Immature natural killer cell (primary cell): ENCODE measurements at regions not wholly inside any gene's neighbourhood (a gene's known extent, or its start where the extent isn't known, plus 50 kb on each side); places are given as distances from the start of the nearest gene placed in this dataset.

Experiments
- DNase-seq, 3 donors: peaks; one replicate each; pipeline ENCODE4 v3.0.0; 2022; ENCODE audit warnings: mixed read lengths in 1 of 3
- H3K27ac Mint-ChIP-seq, 6 donors: one replicate each; pipeline ENCODE4 v1.8.0; 2020; ENCODE audit warnings: mixed read lengths in 6 of 6, mild to moderate bottlenecking in 5 of 6, inconsistent platforms in 4 of 6, moderate library complexity in 3 of 6
- H3K27me3 Mint-ChIP-seq, 3 donors: one replicate each; pipeline ENCODE4 v1.8.0; 2020 to 2021; ENCODE audit warnings: low read depth in 3 of 3, mild to moderate bottlenecking in 3 of 3, mixed read lengths in 3 of 3, moderate library complexity in 3 of 3, inconsistent platforms in 1 of 3
- H3K36me3 Mint-ChIP-seq, 3 donors: one replicate each; pipeline ENCODE4 v1.8.0; 2020; ENCODE audit warnings: mixed read lengths in 3 of 3, inconsistent platforms in 2 of 3, mild to moderate bottlenecking in 2 of 3
- H3K4me1 Mint-ChIP-seq, 2 donors: one replicate each; pipeline ENCODE4 v1.8.0; 2020; ENCODE audit warnings: inconsistent platforms in 2 of 2, mild to moderate bottlenecking in 2 of 2, mixed read lengths in 2 of 2, moderate library complexity in 1 of 2
- H3K4me3 Mint-ChIP-seq, 5 donors: one replicate each; pipeline ENCODE4 v1.8.0; 2020; ENCODE audit warnings: mild to moderate bottlenecking in 5 of 5, mixed read lengths in 5 of 5, inconsistent platforms in 3 of 5, moderate library complexity in 3 of 5
- H3K9me3 Mint-ChIP-seq, 6 donors: one replicate each; pipeline ENCODE4 v1.8.0; 2020; ENCODE audit warnings: mild to moderate bottlenecking in 6 of 6, mixed read lengths in 6 of 6, inconsistent platforms in 4 of 6, moderate library complexity in 3 of 6

GRCh38 chr2:78486565-78486964 lies 538.9 kb upstream of the REG3G start:
- Mint-ChIP-seq H3K27me3 (no peaks in the 10 kb centered on the region), H3K27ac (no peak overlapping the region), H3K4me1 (no peaks in the 10 kb centered on the region), H3K9me3 (peaks cover 0 to 42% (median 11%) of the 10 kb centered on the region in 6 donors), H3K4me3 (no peak overlapping the region), H3K36me3 (no peaks in the 10 kb centered on the region)
- no peak for DNase-seq

DNA sequence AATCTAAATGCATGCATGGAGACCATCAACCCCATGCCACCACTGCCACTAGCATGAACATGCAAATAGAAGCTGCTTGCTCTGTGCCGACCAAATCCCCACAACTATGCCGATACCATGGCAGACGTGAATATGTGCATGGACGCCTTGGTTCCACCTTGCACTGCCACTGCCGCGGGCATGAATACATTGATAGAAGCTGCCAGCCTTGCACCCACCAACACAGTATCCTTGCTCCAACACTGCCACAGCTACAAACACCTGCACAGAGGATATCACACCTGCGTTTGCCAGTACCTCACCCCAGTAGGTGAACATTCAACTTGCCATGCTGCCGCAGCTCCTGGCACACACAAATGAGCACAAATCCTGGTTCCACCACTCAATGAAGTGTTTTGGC lies 527.4 kb upstream of the REG3G start:
- no peak overlapping the region for H3K4me3 Mint-ChIP-seq
- no peak overlapping the region for H3K27ac Mint-ChIP-seq
- peaks cover 22 to 73% (median 47%) of the 10 kb centered on the region in 6 donors for H3K9me3 Mint-ChIP-seq
- H3K4me1 Mint-ChIP-seq, result peaks cover 0 to 1% of the 10 kb centered on the region in 2 donors
- no peaks in the 10 kb centered on the region for H3K27me3 Mint-ChIP-seq
- peaks cover 0 to 6% (median 3%) of the 10 kb centered on the region in 3 donors for H3K36me3 Mint-ChIP-seq
- no peak for DNase-seq

- H3K36me3 Mint-ChIP-seq, result peaks cover 0 to 6% (median 0%) of the 10 kb centered on the region in 3 donors
- peaks cover 19 to 74% (median 48%) of the 10 kb centered on the region in 6 donors for H3K9me3 Mint-ChIP-seq
Measured at GRCh38 chr2:78506301-78506700, 519.2 kb upstream of the REG3G start.

DNA sequence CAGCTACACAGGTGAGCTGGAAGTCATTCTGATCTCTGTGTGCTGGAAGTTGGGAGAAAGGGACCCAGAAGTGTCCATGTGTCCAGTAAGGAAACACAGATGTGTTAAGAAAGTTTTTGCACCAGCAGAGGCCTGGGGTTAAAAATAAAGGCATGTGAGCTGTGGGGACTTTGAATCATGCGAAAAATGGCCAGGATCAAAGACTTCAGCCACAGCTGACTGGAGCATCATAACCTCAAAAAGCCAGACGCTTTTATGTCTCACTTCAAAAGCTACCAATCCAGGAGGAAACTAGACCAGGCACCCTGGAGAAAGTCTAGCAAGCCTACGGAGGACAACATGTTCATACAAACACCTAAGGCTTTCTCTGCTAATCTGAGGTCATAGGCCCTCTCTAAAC lies 503.6 kb upstream of the REG3G start:
- Mint-ChIP-seq H3K4me3 (no peak overlapping the region), H3K27ac (no peak overlapping the region), H3K36me3 (peaks cover 0 to 3% (median 0%) of the 10 kb centered on the region in 3 donors), H3K27me3 (peaks cover 0 to 3% (median 2%) of the 10 kb centered on the region in 3 donors), H3K4me1 (no peaks in the 10 kb centered on the region), H3K9me3 (peaks cover 11 to 68% (median 30%) of the 10 kb centered on the region in 6 donors)
- no peak for DNase-seq

More at GRCh38 chr2:78506301-78506700, 519.2 kb upstream of the REG3G start:
- H3K27ac Mint-ChIP-seq, result no peak overlapping the region
- no peaks in the 10 kb centered on the region for H3K4me1 Mint-ChIP-seq
- no peak for DNase-seq
- H3K27me3 Mint-ChIP-seq, result peaks cover 0 to 2% (median 0%) of the 10 kb centered on the region in 3 donors
- no peak overlapping the region for H3K4me3 Mint-ChIP-seq

DNA sequence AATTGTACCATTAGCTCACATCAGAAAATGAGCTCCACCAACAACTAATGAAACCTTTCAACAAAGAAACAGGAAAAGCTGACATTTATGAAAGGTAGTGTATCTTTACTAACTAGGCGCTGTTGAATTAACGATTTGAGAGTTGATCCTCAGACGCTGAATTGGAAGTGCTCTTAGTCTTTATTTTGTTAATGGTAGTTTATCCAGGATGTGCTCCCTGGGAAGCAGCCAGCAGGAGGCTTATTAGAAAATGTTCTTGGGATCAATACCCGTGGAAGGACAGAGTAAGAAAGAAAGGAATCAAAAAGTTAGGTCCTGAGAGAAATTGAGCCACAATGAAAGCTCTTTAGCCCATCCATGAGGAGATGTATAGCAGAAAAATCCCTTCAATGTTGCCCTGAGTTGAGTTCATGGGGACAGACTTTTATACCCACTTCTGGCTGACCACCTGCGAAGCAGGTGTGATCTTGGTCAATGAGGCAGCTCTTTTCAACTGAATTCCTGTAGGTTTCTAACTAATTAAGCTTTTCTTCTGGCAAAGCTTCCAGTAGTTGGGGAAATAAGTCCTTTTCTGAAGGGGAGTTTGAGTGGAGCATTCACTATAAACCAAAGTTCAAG lies 492.6 kb upstream of the REG3G start:
- Mint-ChIP-seq H3K9me3 (peaks cover 2 to 23% (median 16%) of the 10 kb centered on the region in 6 donors), H3K4me3 (no peak overlapping the region), H3K27ac (no peak overlapping the region), H3K36me3 (peaks cover 0 to 4% (median 0%) of the 10 kb centered on the region in 3 donors), H3K27me3 (peaks cover 0 to 2% (median 0%) of the 10 kb centered on the region in 3 donors), H3K4me1 (no peaks in the 10 kb centered on the region)
- no peak for DNase-seq

GRCh38 chr2:78535395-78535794 lies 490.1 kb upstream of the REG3G start:
- peaks cover 2 to 32% (median 24%) of the 10 kb centered on the region in 6 donors for H3K9me3 Mint-ChIP-seq
- DNase-seq, result no peak
- no peaks in the 10 kb centered on the region for H3K36me3 Mint-ChIP-seq
- H3K27me3 Mint-ChIP-seq, result peaks cover 0 to 2% (median 0%) of the 10 kb centered on the region in 3 donors
- H3K27ac Mint-ChIP-seq, result no peak overlapping the region
- no peaks in the 10 kb centered on the region for H3K4me1 Mint-ChIP-seq
- H3K4me3 Mint-ChIP-seq, result no peak overlapping the region

GRCh38 chr2:78538322-78538721 lies 487.2 kb upstream of the REG3G start:
- Mint-ChIP-seq H3K4me1 (no peaks in the 10 kb centered on the region), H3K36me3 (no peaks in the 10 kb centered on the region), H3K27ac (no peak overlapping the region), H3K4me3 (no peak overlapping the region), H3K9me3 (peaks cover 2 to 47% (median 32%) of the 10 kb centered on the region in 6 donors), H3K27me3 (no peaks in the 10 kb centered on the region)
- DNase-seq, result no peak

- Mint-ChIP-seq H3K36me3 (no peaks in the 10 kb centered on the region), H3K9me3 (peaks cover 2 to 45% (median 37%) of the 10 kb centered on the region in 6 donors), H3K4me1 (no peaks in the 10 kb centered on the region), H3K27ac (no peak overlapping the region), H3K4me3 (no peak overlapping the region), H3K27me3 (no peaks in the 10 kb centered on the region)
- DNase-seq, result no peak
Measured at GRCh38 chr2:78540255-78540654, 485.2 kb upstream of the REG3G start.

GRCh38 chr2:78541088-78541450 lies 484.4 kb upstream of the REG3G start:
- H3K9me3 Mint-ChIP-seq, result peaks cover 2 to 53% (median 39%) of the 10 kb centered on the region in 6 donors
- DNase-seq, result no peak
- no peaks in the 10 kb centered on the region for H3K27me3 Mint-ChIP-seq
- no peaks in the 10 kb centered on the region for H3K36me3 Mint-ChIP-seq
- no peak overlapping the region for H3K4me3 Mint-ChIP-seq
- no peak overlapping the region for H3K27ac Mint-ChIP-seq
- no peaks in the 10 kb centered on the region for H3K4me1 Mint-ChIP-seq

DNA sequence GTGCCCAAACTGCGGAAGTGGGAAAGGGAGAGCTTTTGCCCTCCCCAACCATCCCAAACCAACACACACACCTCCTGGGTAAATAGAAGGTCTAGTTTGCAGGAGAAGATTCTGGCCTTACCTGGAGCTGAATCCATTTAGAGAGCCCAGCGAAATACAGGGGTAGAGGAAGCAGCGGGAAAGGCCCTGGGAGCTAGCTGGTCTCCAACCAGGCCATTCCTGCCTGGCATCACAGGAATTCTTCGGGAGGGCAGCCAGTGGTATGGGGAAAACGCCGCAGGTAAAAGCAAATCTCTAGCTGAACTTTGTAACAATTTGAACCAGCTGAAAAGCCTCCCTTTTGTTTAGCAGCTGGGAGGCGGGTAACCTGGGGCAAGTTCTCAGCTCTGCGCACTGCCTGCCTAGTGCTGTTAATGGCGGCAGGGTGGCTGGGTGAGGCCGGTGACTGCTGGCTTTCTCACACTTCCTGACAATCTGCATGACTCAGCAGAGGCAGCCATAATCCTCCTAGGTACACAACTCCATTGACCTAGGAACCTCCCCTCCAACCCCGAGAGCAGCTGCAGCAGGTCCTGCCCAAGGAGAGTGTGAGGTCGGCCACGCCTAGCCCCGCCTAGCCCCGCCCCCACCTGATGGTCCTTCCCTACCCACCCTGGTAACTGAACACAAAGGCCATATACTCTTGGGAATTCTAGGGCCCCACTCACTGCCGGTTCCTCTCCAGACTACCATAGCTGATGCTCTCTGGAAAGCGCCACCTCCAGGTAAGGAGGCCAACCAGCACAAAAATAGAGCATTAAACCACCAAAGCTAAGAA lies 483.8 kb upstream of the REG3G start:
- no peak for DNase-seq
- no peaks in the 10 kb centered on the region for H3K4me1 Mint-ChIP-seq
- H3K4me3 Mint-ChIP-seq, result no peak overlapping the region
- peaks cover 5 to 58% (median 42%) of the 10 kb centered on the region in 6 donors for H3K9me3 Mint-ChIP-seq
- no peaks in the 10 kb centered on the region for H3K36me3 Mint-ChIP-seq
- H3K27ac Mint-ChIP-seq, result no peak overlapping the region
- H3K27me3 Mint-ChIP-seq, result no peaks in the 10 kb centered on the region

DNA sequence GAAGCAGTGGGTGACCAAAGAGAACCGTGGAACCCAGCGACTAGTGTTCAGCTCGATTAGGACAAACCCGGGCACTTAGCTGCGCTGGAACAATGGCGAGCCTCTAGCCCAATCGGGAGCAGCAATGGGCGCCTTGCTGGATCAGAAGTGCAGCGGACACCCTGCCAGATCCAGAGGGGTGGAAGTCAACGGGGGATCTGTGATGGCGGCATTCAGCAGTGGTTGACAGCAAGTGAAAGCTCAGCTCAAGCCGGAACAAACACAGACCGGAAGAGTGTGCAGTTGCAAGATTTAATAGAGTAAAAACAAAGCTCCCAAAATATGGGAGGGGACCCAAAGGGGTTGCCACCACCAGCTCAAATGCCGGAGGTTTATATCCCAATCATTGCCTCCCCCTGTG lies 478.7 kb upstream of the REG3G start:
- Mint-ChIP-seq H3K9me3 (peaks cover 20 to 58% (median 38%) of the 10 kb centered on the region in 6 donors), H3K27me3 (no peaks in the 10 kb centered on the region), H3K4me3 (no peak overlapping the region), H3K4me1 (no peaks in the 10 kb centered on the region), H3K36me3 (no peaks in the 10 kb centered on the region), H3K27ac (no peak overlapping the region)
- no peak for DNase-seq

GRCh38 chr2:78549766-78550165 lies 475.7 kb upstream of the REG3G start:
- H3K9me3 Mint-ChIP-seq, result peaks cover 28 to 51% (median 30%) of the 10 kb centered on the region in 6 donors
- no peaks in the 10 kb centered on the region for H3K4me1 Mint-ChIP-seq
- no peak for DNase-seq
- no peak overlapping the region for H3K27ac Mint-ChIP-seq
- H3K27me3 Mint-ChIP-seq, result no peaks in the 10 kb centered on the region
- no peak overlapping the region for H3K4me3 Mint-ChIP-seq
- H3K36me3 Mint-ChIP-seq, result no peaks in the 10 kb centered on the region

GRCh38 chr2:78553866-78554647 lies 471.4 kb upstream of the REG3G start:
- DNase-seq, result no peak
- no peaks in the 10 kb centered on the region for H3K4me1 Mint-ChIP-seq
- peaks cover 0 to 4% (median 0%) of the 10 kb centered on the region in 3 donors for H3K27me3 Mint-ChIP-seq
- H3K27ac Mint-ChIP-seq, result no peak overlapping the region
- no peaks in the 10 kb centered on the region for H3K36me3 Mint-ChIP-seq
- peaks cover 15 to 37% (median 27%) of the 10 kb centered on the region in 6 donors for H3K9me3 Mint-ChIP-seq
- no peak overlapping the region for H3K4me3 Mint-ChIP-seq

- H3K36me3 Mint-ChIP-seq, result no peaks in the 10 kb centered on the region
- H3K4me1 Mint-ChIP-seq, result no peaks in the 10 kb centered on the region
- H3K9me3 Mint-ChIP-seq, result peaks cover 5 to 34% (median 11%) of the 10 kb centered on the region in 6 donors
- H3K27me3 Mint-ChIP-seq, result peaks cover 0 to 1% (median 0%) of the 10 kb centered on the region in 3 donors
- no peak overlapping the region for H3K27ac Mint-ChIP-seq
- no peak overlapping the region for H3K4me3 Mint-ChIP-seq
- no peak for DNase-seq
Measured at GRCh38 chr2:78561876-78562275, 463.6 kb upstream of the REG3G start.
